Hepatocyte (in vitro differentiated cells): ENCODE measurements at regions not wholly inside any gene's neighbourhood (a gene's known extent, or its start where the extent isn't known, plus 50 kb on each side); places are given as distances from the start of the nearest gene placed in this dataset.

Experiments
- DNase-seq: peaks from one replicate; pipeline ENCODE4 v3.0.0-alpha.2; 2016; ENCODE audit warnings: low spot score
- H2AFZ ChIP-seq: fragments of 200-600 bp; sonication (generic); 2 replicates; pipeline ENCODE4 v1.6.0; 2016; ENCODE audit warnings: antibody characterized with exemption, mild to moderate bottlenecking
- H3K27ac ChIP-seq: fragments of 200-600 bp; sonication (generic); 2 replicates; pipeline ENCODE4 v1.5.1; 2016; ENCODE audit warnings: mild to moderate bottlenecking
- H3K27me3 ChIP-seq: fragments of 200-600 bp; sonication (generic); 2 replicates; pipeline ENCODE4 v1.6.1; 2016
- H3K36me3 ChIP-seq: fragments of 200-600 bp; sonication (generic); replicated peaks from 2 replicates; pipeline ENCODE4 v1.5.1; 2016; ENCODE audit warnings: low read depth; ENCODE audit not compliant: insufficient read depth
- H3K4me1 ChIP-seq: fragments of 200-600 bp; sonication (generic); 2 replicates; pipeline ENCODE4 v1.5.1; 2016; ENCODE audit warnings: mild to moderate bottlenecking, moderate library complexity; ENCODE audit not compliant: insufficient read depth
- H3K4me2 ChIP-seq: fragments of 200-600 bp; sonication (generic); 2 replicates; pipeline ENCODE4 v1.6.0; 2016
- H3K4me3 ChIP-seq: fragments of 200-600 bp; sonication (generic); 2 replicates; pipeline ENCODE4 v1.5.1; 2016; ENCODE audit warnings: mild to moderate bottlenecking
- H3K79me2 ChIP-seq: fragments of 200-600 bp; sonication (generic); 2 replicates; pipeline ENCODE4 v1.6.0; 2017; ENCODE audit warnings: mild to moderate bottlenecking
- H3K9me2 ChIP-seq: fragments of 200-600 bp; sonication (generic); replicated peaks from 2 replicates; pipeline ENCODE4 v1.6.0; 2017; ENCODE audit warnings: mild to moderate bottlenecking; ENCODE audit not compliant: insufficient read depth
- H3K9me3 ChIP-seq: fragments of 200-600 bp; sonication (generic); 2 replicates; pipeline ENCODE4 v1.5.1; 2016; ENCODE audit warnings: low read depth, mild to moderate bottlenecking
- H4K20me1 ChIP-seq: fragments of 200-600 bp; sonication (generic); 2 replicates; pipeline ENCODE4 v1.6.0; 2016; ENCODE audit warnings: mild to moderate bottlenecking; ENCODE audit not compliant: insufficient read depth, poor library complexity, severe bottlenecking
- CTCF ChIP-seq: fragments of 200-600 bp; sonication (generic); IDR thresholded peaks from 2 replicates; pipeline ENCODE4 v1.5.1; 2016; ENCODE audit warnings: antibody characterized with exemption, mild to moderate bottlenecking; ENCODE audit not compliant: poor library complexity
- EZH2 ChIP-seq: fragments of 200-600 bp; sonication (generic); IDR thresholded peaks from 2 replicates; pipeline ENCODE4 v1.6.1; 2016; ENCODE audit warnings: antibody characterized with exemption, mild to moderate bottlenecking, borderline replicate concordance
- EZH2phosphoT487 ChIP-seq: fragments of 200-600 bp; sonication (generic); IDR thresholded peaks from one replicate; pipeline ENCODE4 v1.6.1; 2018; ENCODE audit warnings: antibody characterized with exemption, mild to moderate bottlenecking, low read depth, moderate library complexity; ENCODE audit not compliant: unreplicated experiment, severe bottlenecking
- WGBS: methylation state at CpG from one replicate; pipeline ENCODE4 v1.1.6; 2016; ENCODE audit warnings: low lambda C conversion rate; ENCODE audit errors: missing lambda C conversion rate; 5-methylcytosine and 5-hydroxymethylcytosine counted together

- Histone ChIP-seq H3K27me3 (no peaks in the 10 kb centered on the region), H3K4me3 (no peak overlapping the region), H2AFZ (no peak overlapping the region), H3K4me1 (no peaks in the 10 kb centered on the region), H3K4me2 (no peak overlapping the region), H3K79me2 (no peaks in the 10 kb centered on the region), H4K20me1 (no peaks in the 10 kb centered on the region), H3K9me3 (no peaks in the 10 kb centered on the region), H3K9me2 (no peaks in the 10 kb centered on the region), H3K36me3 (no peaks in the 10 kb centered on the region), H3K27ac (no peak overlapping the region)
- 79% methylated on average over 5 of the region's 5 CpGs for WGBS
- TF ChIP-seq EZH2: no peak
- TF ChIP-seq CTCF: no peak
- TF ChIP-seq EZH2phosphoT487: no peak
- no peak for DNase-seq
Measured at GRCh38 chr11:87425391-87425790, 387.7 kb downstream of the TMEM135 start.

- no peaks in the 10 kb centered on the region for H3K27me3 ChIP-seq
- DNase-seq: no peak
- H3K27ac ChIP-seq: no peak overlapping the region
- TF ChIP-seq CTCF (no peak), EZH2 (no peak), EZH2phosphoT487 (no peak)
- WGBS: 75% methylated on average over 3 of the region's 3 CpGs
- H3K9me2 ChIP-seq: no peaks in the 10 kb centered on the region
- no peak overlapping the region for H3K4me2 ChIP-seq
- H3K36me3 ChIP-seq: no peaks in the 10 kb centered on the region
- no peak overlapping the region for H2AFZ ChIP-seq
- no peaks in the 10 kb centered on the region for H3K4me1 ChIP-seq
- H3K4me3 ChIP-seq: no peak overlapping the region
- H4K20me1 ChIP-seq: no peaks in the 10 kb centered on the region
- no peaks in the 10 kb centered on the region for H3K9me3 ChIP-seq
- no peaks in the 10 kb centered on the region for H3K79me2 ChIP-seq
Measured at GRCh38 chr11:87423161-87423560, 385.4 kb downstream of the TMEM135 start.

GRCh38 chr11:87422566-87422965, 384.8 kb downstream of the TMEM135 start:
- Histone ChIP-seq H3K36me3 (no peaks in the 10 kb centered on the region), H3K79me2 (no peaks in the 10 kb centered on the region), H3K4me1 (no peaks in the 10 kb centered on the region), H3K4me2 (no peak overlapping the region), H3K27ac (no peak overlapping the region), H3K9me2 (no peaks in the 10 kb centered on the region), H3K27me3 (no peaks in the 10 kb centered on the region), H4K20me1 (no peaks in the 10 kb centered on the region), H2AFZ (no peak overlapping the region), H3K4me3 (no peak overlapping the region), H3K9me3 (no peaks in the 10 kb centered on the region)
- WGBS: 54% methylated on average over 3 of the region's 3 CpGs
- no peak for TF ChIP-seq EZH2phosphoT487
- no peak for TF ChIP-seq CTCF
- TF ChIP-seq EZH2: no peak
- no peak for DNase-seq

GRCh38 chr11:87421422-87421821, 383.7 kb downstream of the TMEM135 start:
- no peak overlapping the region for H3K4me3 ChIP-seq
- H3K9me2 ChIP-seq: no peaks in the 10 kb centered on the region
- 44% methylated on average over 2 of the region's 2 CpGs for WGBS
- H2AFZ ChIP-seq: no peak overlapping the region
- H3K79me2 ChIP-seq: no peaks in the 10 kb centered on the region
- H3K36me3 ChIP-seq: no peaks in the 10 kb centered on the region
- no peaks in the 10 kb centered on the region for H4K20me1 ChIP-seq
- no peak overlapping the region for H3K27ac ChIP-seq
- DNase-seq: peak; percentile 86
- TF ChIP-seq EZH2phosphoT487 (no peak), CTCF (peak; percentile 68)
- H3K4me2 ChIP-seq: no peak overlapping the region
- no peaks in the 10 kb centered on the region for H3K9me3 ChIP-seq
- no peaks in the 10 kb centered on the region for H3K4me1 ChIP-seq
- H3K27me3 ChIP-seq: no peaks in the 10 kb centered on the region
